GM19238 (cell line): ENCODE measurements at regions not wholly inside any gene's neighbourhood (a gene's known extent, or its start where the extent isn't known, plus 50 kb on each side); places are given as distances from the start of the nearest gene placed in this dataset.

ENCODE experiments used
- DNase-seq: peaks from one replicate; pipeline ENCODE4 v3.0.0; 2011; ENCODE audit warnings: low spot score; ENCODE audit not compliant: insufficient read length

DNA sequence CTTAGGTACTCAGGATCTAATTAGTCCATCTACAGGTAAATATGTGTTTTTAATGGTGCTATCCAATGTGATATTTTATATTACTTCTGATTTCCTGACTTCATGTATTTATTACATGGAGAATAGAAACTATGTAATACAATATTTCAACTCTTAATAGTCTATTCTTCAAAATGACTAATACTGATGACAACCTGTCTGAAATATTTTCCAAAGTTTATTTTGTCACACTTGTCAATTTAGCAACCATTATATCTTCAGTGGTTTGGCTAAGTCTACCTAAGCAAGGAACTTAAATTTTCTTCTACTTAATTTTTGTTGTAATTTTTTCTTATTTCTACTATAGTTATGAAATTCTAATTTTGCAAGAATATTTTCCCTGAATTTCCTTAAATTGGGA lies 55.0 kb upstream of the CNTN5 start:
- DNase-seq: no peak

GRCh38 chr11:98967005-98967404 lies 53.7 kb upstream of the CNTN5 start:
- DNase-seq: no peak
